ENCODE measurements at regions not wholly inside any gene's neighbourhood (a gene's known extent, or its start where the extent isn't known, plus 50 kb on each side); places are given as distances from the start of the nearest gene placed in this dataset.

DNA sequence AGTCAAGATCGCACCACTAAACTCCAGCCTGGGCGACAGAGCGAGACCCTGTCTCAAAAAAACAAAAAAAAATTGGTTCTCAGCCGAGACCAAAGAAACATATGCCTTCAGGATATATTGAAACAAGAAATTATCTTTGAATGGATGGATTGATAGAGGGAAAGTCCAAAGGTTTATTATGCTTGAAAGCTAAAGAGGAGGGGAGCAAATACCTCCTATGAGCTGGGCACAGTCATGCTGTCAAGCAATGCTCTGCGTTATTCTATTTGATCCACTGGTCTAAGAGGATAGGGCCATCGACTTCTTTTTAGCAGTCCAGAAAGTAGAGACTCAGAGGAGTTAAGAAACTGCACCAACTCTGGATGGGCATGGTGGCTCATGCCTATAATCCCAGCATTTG lies 85.9 kb upstream of the SLC34A2 start:
- Histone ChIP-seq H3K36me3 (no peaks in the 10 kb centered on the region), H3K4me3 (no peak overlapping the region), H3K27me3 (replicated peaks in 1 of 7) (no peaks in the 10 kb centered on the region), H3K9me3 (no peaks in the 10 kb centered on the region), H3K4me1 (peaks cover 0 to 4% (median 0%) of the 10 kb centered on the region in 6 donors), H3K27ac (peak overlapping the region in 3 of 8 donors; percentile 42 to 63 (median 49))
- intact Hi-C loops (cut with DNase I; ENCODE audit: low total_unique reads) = no loop called here
- WGBS, 5 donors = 90 to 92% (median 90%) methylated on average over 6 of the region's 6 CpGs
- TF ChIP-seq CTCF (IDR thresholded peaks at IDR 0.05 in 8 of 11, conservative IDR thresholded peaks at IDR 0.05 in 3 of 11) (no peak), POLR2AphosphoS5 (IDR thresholded peaks at IDR 0.05) (no peak), POLR2A (IDR thresholded peaks at IDR 0.05) (no peak)
- no peak for DNase-seq

DNA sequence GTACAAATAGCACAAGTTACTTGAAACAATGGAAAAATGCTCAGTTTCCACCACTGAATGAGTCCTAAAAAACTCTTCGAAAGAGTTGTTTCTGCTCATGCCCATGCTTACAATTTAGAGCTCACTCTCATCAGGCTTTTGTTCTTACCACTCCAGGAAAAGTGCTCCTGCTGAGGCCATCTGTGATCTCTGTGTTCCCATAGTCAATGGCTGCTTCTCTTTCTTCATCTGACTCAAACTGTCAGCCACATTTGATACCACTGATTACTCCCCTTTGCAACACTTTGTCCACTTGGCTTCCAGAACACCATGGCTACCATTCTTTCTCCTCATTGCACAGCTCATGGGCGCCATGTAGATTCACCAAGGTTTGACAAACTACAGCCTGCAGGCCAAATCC lies 80.0 kb upstream of the SLC34A2 start:
- H3K27me3 ChIP-seq (replicated peaks in 1 of 7) = peaks cover 0 to 2% (median 0%) of the 10 kb centered on the region in 7 donors
- H3K36me3 ChIP-seq = no peaks in the 10 kb centered on the region
- WGBS, 5 donors = 84 to 94% (median 91%) methylated on average over 2 of the region's 2 CpGs
- no peak overlapping the region for H3K27ac ChIP-seq
- TF ChIP-seq POLR2AphosphoS5 (IDR thresholded peaks at IDR 0.05) (no peak), POLR2A (IDR thresholded peaks at IDR 0.05) (no peak), CTCF (IDR thresholded peaks at IDR 0.05 in 8 of 11, conservative IDR thresholded peaks at IDR 0.05 in 3 of 11) (no peak)
- no peak for DNase-seq
- intact Hi-C loops (cut with DNase I; ENCODE audit: low total_unique reads) = no loop called here
- H3K9me3 ChIP-seq = no peaks in the 10 kb centered on the region
- no peak overlapping the region for H3K4me3 ChIP-seq
- H3K4me1 ChIP-seq = no peaks in the 10 kb centered on the region

DNA sequence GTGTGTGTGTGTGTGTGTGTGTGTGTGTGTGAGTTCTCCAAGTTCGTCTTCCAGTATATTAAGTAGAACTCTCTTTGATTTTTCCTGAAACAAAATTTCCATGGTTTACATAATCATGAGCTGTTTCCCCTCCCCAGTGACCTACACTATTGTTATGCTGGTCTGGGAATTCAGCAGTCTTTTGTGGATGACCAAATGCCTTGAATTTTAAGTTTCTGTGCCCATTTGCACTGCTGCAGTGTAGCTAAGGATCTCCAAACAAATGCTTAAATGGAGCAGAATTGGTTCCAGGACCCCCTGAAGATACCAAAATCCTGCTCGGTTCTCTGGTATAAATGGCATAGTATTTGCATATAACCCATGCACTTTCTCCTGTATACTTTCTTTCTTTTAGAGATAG lies 77.2 kb upstream of the SLC34A2 start:
- intact Hi-C loops (cut with DNase I; ENCODE audit: low total_unique reads) = no loop called here
- Histone ChIP-seq H3K36me3 (no peaks in the 10 kb centered on the region), H3K4me1 (no peaks in the 10 kb centered on the region), H3K9me3 (no peaks in the 10 kb centered on the region), H3K4me3 (no peak overlapping the region), H3K27me3 (replicated peaks in 1 of 7) (peaks cover 0 to 4% (median 0%) of the 10 kb centered on the region in 7 donors), H3K27ac (no peak overlapping the region)
- WGBS, 5 donors = 75 to 89% (median 77%) methylated on average over 2 of the region's 2 CpGs
- TF ChIP-seq POLR2AphosphoS5 (IDR thresholded peaks at IDR 0.05) (no peak), POLR2A (IDR thresholded peaks at IDR 0.05) (no peak), CTCF (IDR thresholded peaks at IDR 0.05 in 8 of 11, conservative IDR thresholded peaks at IDR 0.05 in 3 of 11) (no peak)
- no peak for DNase-seq

DNA sequence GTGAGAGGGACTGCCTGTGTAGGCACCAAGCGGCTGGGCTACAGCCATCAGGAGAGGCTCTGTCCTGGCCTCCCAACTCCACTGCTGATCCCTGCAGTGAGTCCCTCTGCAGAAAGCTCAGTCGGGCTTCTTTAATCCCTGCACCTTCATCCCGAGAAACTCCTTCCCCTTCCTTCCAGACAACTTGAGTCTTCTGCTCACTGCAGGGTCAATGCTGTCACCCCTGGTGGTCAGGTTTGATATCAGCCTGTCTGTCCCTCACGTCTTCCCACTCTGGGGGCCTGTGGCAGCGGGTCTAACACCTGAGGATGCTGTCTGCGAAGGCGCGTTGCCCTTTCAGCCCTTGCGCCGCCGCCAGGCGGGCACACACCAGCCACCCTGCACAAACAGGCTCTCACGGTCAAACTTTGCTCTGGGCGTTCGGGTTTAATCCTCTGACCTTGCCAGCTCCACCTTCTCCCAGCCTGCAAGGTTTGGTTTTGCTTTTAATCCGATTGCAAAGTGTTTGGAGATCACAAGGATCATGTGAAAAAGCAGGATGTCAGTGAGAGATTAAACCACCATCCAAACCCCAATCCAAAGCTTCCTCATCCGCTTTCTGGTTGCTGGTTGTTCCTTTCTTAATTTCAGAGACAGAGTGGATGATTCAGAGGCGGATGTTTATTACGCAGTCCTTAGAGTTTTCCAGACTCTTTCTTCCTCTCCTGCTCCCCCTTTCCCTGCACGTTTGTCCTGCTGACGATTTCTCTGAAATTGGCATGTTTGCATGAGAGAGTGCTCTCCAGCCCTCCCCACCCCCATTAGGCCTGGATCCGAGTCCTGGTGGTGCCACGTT lies 74.8 kb upstream of the SLC34A2 start:
- 73 to 84% (median 78%) methylated on average over 23 of the region's 23 CpGs for WGBS, 5 donors
- DNase-seq = peak; percentile 76
- intact Hi-C loops (cut with DNase I; ENCODE audit: low total_unique reads) = no loop called here
- Histone ChIP-seq H3K4me3 (no peak overlapping the region), H3K9me3 (no peaks in the 10 kb centered on the region), H3K4me1 (no peaks in the 10 kb centered on the region), H3K27ac (no peak overlapping the region), H3K27me3 (replicated peaks in 1 of 7) (peaks cover 0 to 4% (median 0%) of the 10 kb centered on the region in 7 donors), H3K36me3 (no peaks in the 10 kb centered on the region)
- TF ChIP-seq POLR2A (IDR thresholded peaks at IDR 0.05) (no peak), POLR2AphosphoS5 (IDR thresholded peaks at IDR 0.05) (no peak), CTCF (IDR thresholded peaks at IDR 0.05 in 8 of 11, conservative IDR thresholded peaks at IDR 0.05 in 3 of 11) (no peak)
